ENCODE measurements at regions not wholly inside any gene's neighbourhood (a gene's known extent, or its start where the extent isn't known, plus 50 kb on each side); places are given as distances from the start of the nearest gene placed in this dataset.

- no peak for DNase-seq
- H3K4me1 ChIP-seq (ENCODE audit: control insufficient read depth, insufficient read depth, low read length): peaks cover 4% of the 10 kb centered on the region
- no peaks in the 10 kb centered on the region for H3K27me3 ChIP-seq (ENCODE audit: control insufficient read depth, insufficient read depth, low read length)
- no peak overlapping the region for H3K4me3 ChIP-seq (ENCODE audit: low read length)
- no peaks in the 10 kb centered on the region for H3K36me3 ChIP-seq (ENCODE audit: control insufficient read depth, insufficient read depth, low read length)
- no peaks in the 10 kb centered on the region for H3K9me3 ChIP-seq (replicated peaks; ENCODE audit: control insufficient read depth, low read depth, low read length)
- WGBS (ENCODE audit: insufficient coverage): 91% methylated on average over 3 of the region's 5 CpGs
- no peak overlapping the region for H3K27ac ChIP-seq (ENCODE audit: low read length)
These were observed 132.5 kb upstream of the MAX start for GRCh38 chr14:65234752-65235361.

- WGBS (ENCODE audit: insufficient coverage): 60% methylated on average over 2 of the region's 5 CpGs
- DNase-seq: no peak
- Histone ChIP-seq H3K4me3 (ENCODE audit: low read length) (no peak overlapping the region), H3K27ac (ENCODE audit: low read length) (no peak overlapping the region), H3K9me3 (replicated peaks; ENCODE audit: control insufficient read depth, low read depth, low read length) (no peaks in the 10 kb centered on the region), H3K27me3 (ENCODE audit: control insufficient read depth, insufficient read depth, low read length) (no peaks in the 10 kb centered on the region), H3K36me3 (ENCODE audit: control insufficient read depth, insufficient read depth, low read length) (no peaks in the 10 kb centered on the region), H3K4me1 (ENCODE audit: control insufficient read depth, insufficient read depth, low read length) (no peaks in the 10 kb centered on the region)
These were observed 134.9 kb upstream of the MAX start for GRCh38 chr14:65237023-65237814.

GRCh38 chr14:65237941-65238340, 135.6 kb upstream of the MAX start:
- no peak overlapping the region for H3K27ac ChIP-seq (ENCODE audit: low read length)
- H3K4me3 ChIP-seq (ENCODE audit: low read length): no peak overlapping the region
- no peaks in the 10 kb centered on the region for H3K9me3 ChIP-seq (replicated peaks; ENCODE audit: control insufficient read depth, low read depth, low read length)
- no peaks in the 10 kb centered on the region for H3K4me1 ChIP-seq (ENCODE audit: control insufficient read depth, insufficient read depth, low read length)
- 67% methylated on average over 4 of the region's 6 CpGs for WGBS (ENCODE audit: insufficient coverage)
- H3K36me3 ChIP-seq (ENCODE audit: control insufficient read depth, insufficient read depth, low read length): no peaks in the 10 kb centered on the region
- no peaks in the 10 kb centered on the region for H3K27me3 ChIP-seq (ENCODE audit: control insufficient read depth, insufficient read depth, low read length)
- no peak for DNase-seq

- 93% methylated on average over 5 of the region's 6 CpGs for WGBS (ENCODE audit: insufficient coverage)
- Histone ChIP-seq H3K4me1 (ENCODE audit: control insufficient read depth, insufficient read depth, low read length) (no peaks in the 10 kb centered on the region), H3K4me3 (ENCODE audit: low read length) (no peak overlapping the region), H3K27me3 (ENCODE audit: control insufficient read depth, insufficient read depth, low read length) (no peaks in the 10 kb centered on the region), H3K9me3 (replicated peaks; ENCODE audit: control insufficient read depth, low read depth, low read length) (no peaks in the 10 kb centered on the region), H3K27ac (ENCODE audit: low read length) (no peak overlapping the region), H3K36me3 (ENCODE audit: control insufficient read depth, insufficient read depth, low read length) (no peaks in the 10 kb centered on the region)
- DNase-seq: no peak
These were observed 136.1 kb upstream of the MAX start for GRCh38 chr14:65238456-65238855.

GRCh38 chr14:65239143-65239937, 137.0 kb upstream of the MAX start:
- H3K9me3 ChIP-seq (replicated peaks; ENCODE audit: control insufficient read depth, low read depth, low read length): no peaks in the 10 kb centered on the region
- no peak overlapping the region for H3K27ac ChIP-seq (ENCODE audit: low read length)
- H3K4me1 ChIP-seq (ENCODE audit: control insufficient read depth, insufficient read depth, low read length): no peaks in the 10 kb centered on the region
- 64% methylated on average over 6 of the region's 10 CpGs for WGBS (ENCODE audit: insufficient coverage)
- no peaks in the 10 kb centered on the region for H3K36me3 ChIP-seq (ENCODE audit: control insufficient read depth, insufficient read depth, low read length)
- no peak for DNase-seq
- no peaks in the 10 kb centered on the region for H3K27me3 ChIP-seq (ENCODE audit: control insufficient read depth, insufficient read depth, low read length)
- H3K4me3 ChIP-seq (ENCODE audit: low read length): no peak overlapping the region

GRCh38 chr14:65239938-65240296, 137.6 kb upstream of the MAX start:
- Histone ChIP-seq H3K36me3 (ENCODE audit: control insufficient read depth, insufficient read depth, low read length) (no peaks in the 10 kb centered on the region), H3K4me3 (ENCODE audit: low read length) (no peak overlapping the region), H3K27ac (ENCODE audit: low read length) (no peak overlapping the region), H3K4me1 (ENCODE audit: control insufficient read depth, insufficient read depth, low read length) (no peaks in the 10 kb centered on the region), H3K27me3 (ENCODE audit: control insufficient read depth, insufficient read depth, low read length) (no peaks in the 10 kb centered on the region), H3K9me3 (replicated peaks; ENCODE audit: control insufficient read depth, low read depth, low read length) (no peaks in the 10 kb centered on the region)
- WGBS (ENCODE audit: insufficient coverage): no CpG with 5 or more reads among the region's 1 CpG
- DNase-seq: no peak

GRCh38 chr14:65241125-65241752, 138.9 kb upstream of the MAX start:
- no peaks in the 10 kb centered on the region for H3K9me3 ChIP-seq (replicated peaks; ENCODE audit: control insufficient read depth, low read depth, low read length)

GRCh38 chr14:65242732-65243134, 140.4 kb upstream of the MAX start:
- WGBS (ENCODE audit: insufficient coverage): 83% methylated on average over 3 of the region's 4 CpGs
- H3K4me3 ChIP-seq (ENCODE audit: low read length): no peak overlapping the region
- H3K27ac ChIP-seq (ENCODE audit: low read length): no peak overlapping the region
- DNase-seq: no peak
- no peaks in the 10 kb centered on the region for H3K36me3 ChIP-seq (ENCODE audit: control insufficient read depth, insufficient read depth, low read length)
- H3K9me3 ChIP-seq (replicated peaks; ENCODE audit: control insufficient read depth, low read depth, low read length): no peaks in the 10 kb centered on the region
- H3K27me3 ChIP-seq (ENCODE audit: control insufficient read depth, insufficient read depth, low read length): no peaks in the 10 kb centered on the region
- H3K4me1 ChIP-seq (ENCODE audit: control insufficient read depth, insufficient read depth, low read length): no peaks in the 10 kb centered on the region

More at GRCh38 chr14:65241125-65241752, 138.9 kb upstream of the MAX start:
- H3K4me1 ChIP-seq (ENCODE audit: control insufficient read depth, insufficient read depth, low read length): no peaks in the 10 kb centered on the region
- 76% methylated on average over 4 of the region's 9 CpGs for WGBS (ENCODE audit: insufficient coverage)
- no peaks in the 10 kb centered on the region for H3K27me3 ChIP-seq (ENCODE audit: control insufficient read depth, insufficient read depth, low read length)
- H3K27ac ChIP-seq (ENCODE audit: low read length): no peak overlapping the region
- no peak for DNase-seq
- no peak overlapping the region for H3K4me3 ChIP-seq (ENCODE audit: low read length)
- no peaks in the 10 kb centered on the region for H3K36me3 ChIP-seq (ENCODE audit: control insufficient read depth, insufficient read depth, low read length)

GRCh38 chr14:65243766-65244442, 141.6 kb upstream of the MAX start:
- Histone ChIP-seq H3K9me3 (replicated peaks; ENCODE audit: control insufficient read depth, low read depth, low read length) (no peaks in the 10 kb centered on the region), H3K4me1 (ENCODE audit: control insufficient read depth, insufficient read depth, low read length) (no peaks in the 10 kb centered on the region), H3K36me3 (ENCODE audit: control insufficient read depth, insufficient read depth, low read length) (no peaks in the 10 kb centered on the region), H3K27ac (ENCODE audit: low read length) (no peak overlapping the region), H3K27me3 (ENCODE audit: control insufficient read depth, insufficient read depth, low read length) (no peaks in the 10 kb centered on the region), H3K4me3 (ENCODE audit: low read length) (no peak overlapping the region)
- 67% methylated on average over 6 of the region's 7 CpGs for WGBS (ENCODE audit: insufficient coverage)
- DNase-seq: no peak

Measured in muscle of leg (tissue), 3 donors.